ENCODE measurements at regions not wholly inside any gene's neighbourhood (a gene's known extent, or its start where the extent isn't known, plus 50 kb on each side); places are given as distances from the start of the nearest gene placed in this dataset.
A peak's percentile ranks its signal among the peaks of the same experiment; 100 is the strongest.

- intact Hi-C loops (cut with DNase I), result no loop called here
- DNase-seq (ENCODE audit: low spot score) (no peak), ATAC-seq (no peak)
Observed at GRCh38 chr18:46310675-46311345, 206.6 kb downstream of the HAUS1 start.

GRCh38 chr18:46311491-46311890, 207.3 kb downstream of the HAUS1 start:
- intact Hi-C loops (cut with DNase I), result no loop called here
- ATAC-seq, result no peak
- no peak for DNase-seq (ENCODE audit: low spot score)

GRCh38 chr18:46312221-46312620, 208.0 kb downstream of the HAUS1 start:
- ATAC-seq, result no peak
- intact Hi-C loops (cut with DNase I), result no loop called here
- DNase-seq (ENCODE audit: low spot score), result no peak

GRCh38 chr18:46313521-46313920, 209.3 kb downstream of the HAUS1 start:
- DNase-seq (ENCODE audit: low spot score) (no peak), ATAC-seq (no peak)
- intact Hi-C loops (cut with DNase I), result no loop called here

- no peak for DNase-seq (ENCODE audit: low spot score)
Observed at GRCh38 chr18:46314011-46314410, 209.8 kb downstream of the HAUS1 start.

GRCh38 chr18:46315161-46315560, 211.0 kb downstream of the HAUS1 start:
- DNase-seq (ENCODE audit: low spot score), result no peak
- no peak for ATAC-seq
- intact Hi-C loops (cut with DNase I), result loop anchor here (5.0 kb wide), 1 partner anchor 237 kb away; no protein-coding TSS in a partner anchor

More at GRCh38 chr18:46314011-46314410, 209.8 kb downstream of the HAUS1 start:
- intact Hi-C loops (cut with DNase I), result no loop called here
- ATAC-seq, result no peak

- no peak for ATAC-seq
Observed at GRCh38 chr18:46318356-46318755, 214.2 kb downstream of the HAUS1 start.

GRCh38 chr18:46319783-46320182, 215.6 kb downstream of the HAUS1 start:
- DNase-seq (ENCODE audit: low spot score) (no peak), ATAC-seq (no peak)
- intact Hi-C loops (cut with DNase I), result loop anchor here (5.0 kb wide), 1 partner anchor 233 kb away; no protein-coding TSS in a partner anchor

More at GRCh38 chr18:46318356-46318755, 214.2 kb downstream of the HAUS1 start:
- intact Hi-C loops (cut with DNase I), result loop anchor here (5.0 kb wide), 1 partner anchor 234 kb away; no protein-coding TSS in a partner anchor
- no peak for DNase-seq (ENCODE audit: low spot score)

- no peak for DNase-seq (ENCODE audit: low spot score)
- ATAC-seq, result no peak
- intact Hi-C loops (cut with DNase I), result no loop called here
Observed at GRCh38 chr18:46320297-46320696, 216.1 kb downstream of the HAUS1 start.

- intact Hi-C loops (cut with DNase I), result no loop called here
- ATAC-seq (no peak), DNase-seq (ENCODE audit: low spot score) (no peak)
Observed at GRCh38 chr18:46320928-46321711, 216.9 kb downstream of the HAUS1 start.

GRCh38 chr18:46321955-46322354, 217.8 kb downstream of the HAUS1 start:
- intact Hi-C loops (cut with DNase I), result no loop called here
- no peak for ATAC-seq
- DNase-seq (ENCODE audit: low spot score), result no peak

- intact Hi-C loops (cut with DNase I), result no loop called here
- ATAC-seq (no peak), DNase-seq (ENCODE audit: low spot score) (no peak)
Observed at GRCh38 chr18:46322411-46322891, 218.3 kb downstream of the HAUS1 start.

- ATAC-seq (no peak), DNase-seq (ENCODE audit: low spot score) (no peak)
- intact Hi-C loops (cut with DNase I), result no loop called here
Observed at GRCh38 chr18:46322941-46323340, 218.8 kb downstream of the HAUS1 start.

GRCh38 chr18:46324087-46324955, 220.1 kb downstream of the HAUS1 start:
- intact Hi-C loops (cut with DNase I), result no loop called here
- DNase-seq (ENCODE audit: low spot score) (no peak), ATAC-seq (peak; percentile 38)

GRCh38 chr18:46325895-46326294, 221.7 kb downstream of the HAUS1 start:
- intact Hi-C loops (cut with DNase I), result no loop called here
- DNase-seq (ENCODE audit: low spot score) (no peak), ATAC-seq (no peak)

- intact Hi-C loops (cut with DNase I), result no loop called here
- ATAC-seq (no peak), DNase-seq (ENCODE audit: low spot score) (no peak)
Observed at GRCh38 chr18:46329736-46330246, 225.6 kb downstream of the HAUS1 start.

- intact Hi-C loops (cut with DNase I), result no loop called here
- no peak for DNase-seq (ENCODE audit: low spot score)
- ATAC-seq, result no peak
Observed at GRCh38 chr18:46331316-46331715, 227.1 kb downstream of the HAUS1 start.

GRCh38 chr18:46332286-46332801, 228.2 kb downstream of the HAUS1 start:
- intact Hi-C loops (cut with DNase I), result no loop called here
- DNase-seq (ENCODE audit: low spot score) (no peak), ATAC-seq (no peak)

GRCh38 chr18:46332921-46333341, 228.7 kb downstream of the HAUS1 start:
- no peak for DNase-seq (ENCODE audit: low spot score)
- peak; percentile 16 for ATAC-seq
- intact Hi-C loops (cut with DNase I), result no loop called here
